LNCAP (cell line): ENCODE measurements at regions not wholly inside any gene's neighbourhood (a gene's known extent, or its start where the extent isn't known, plus 50 kb on each side); places are given as distances from the start of the nearest gene placed in this dataset.

Source experiments
- CTCF ChIP-seq: fragments of 450-650 bp; IDR thresholded peaks from 2 replicates; pipeline ENCODE4 v1.5.1; 2017; ENCODE audit warnings: mild to moderate bottlenecking

- no peak for TF ChIP-seq CTCF
Observed at GRCh38 chr4:116101321-116101720, 984.1 kb downstream of the TRAM1L1 start.

GRCh38 chr4:116099596-116099995 lies 985.8 kb downstream of the TRAM1L1 start:
- TF ChIP-seq CTCF: no peak

- TF ChIP-seq CTCF: no peak
Observed at GRCh38 chr4:116092961-116093360, 979.5 kb upstream of the NDST4 start.

DNA sequence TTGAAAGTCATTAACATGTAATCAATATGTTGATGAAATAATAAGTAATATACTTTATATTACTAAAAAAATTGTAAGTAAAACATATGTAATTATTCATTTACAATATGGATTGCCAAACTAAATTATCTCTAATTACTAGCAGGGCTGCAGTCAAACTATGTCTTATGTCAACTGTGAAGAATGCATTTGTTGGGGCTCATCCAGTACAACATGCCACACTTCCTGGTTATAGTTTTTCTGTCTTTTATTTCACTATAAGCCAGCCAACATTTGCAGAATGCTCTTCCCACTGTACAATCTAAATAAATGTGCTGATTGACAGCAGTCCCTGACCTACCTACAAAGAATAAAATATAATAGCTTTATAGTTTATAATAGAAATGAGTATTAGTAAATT lies 975.4 kb upstream of the NDST4 start:
- no peak for TF ChIP-seq CTCF

DNA sequence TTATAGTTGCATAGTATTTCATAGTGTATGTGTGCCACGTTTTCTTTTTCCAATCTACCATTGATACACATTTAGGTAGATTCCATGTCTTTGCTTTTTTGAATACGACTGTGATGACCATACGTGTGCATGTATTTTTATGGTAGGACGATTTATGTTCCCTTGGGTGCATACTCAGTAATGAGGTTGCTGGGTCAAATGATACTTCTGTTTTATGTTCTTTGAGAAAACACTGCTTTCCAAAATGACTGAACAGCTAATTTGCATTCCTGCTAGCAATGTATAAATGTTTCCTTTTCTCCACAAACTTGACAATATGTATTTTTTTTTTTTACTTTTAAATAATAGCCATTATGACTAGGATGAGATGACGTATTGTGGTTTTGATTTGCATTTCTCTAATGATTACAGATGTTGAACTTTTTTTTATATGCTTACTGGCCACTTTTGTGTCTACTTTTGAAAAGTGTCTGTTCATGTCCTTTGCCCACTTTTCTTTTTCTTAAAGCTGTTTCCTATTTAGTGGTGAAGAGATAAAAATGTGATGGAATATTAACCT lies 969.5 kb upstream of the NDST4 start:
- no peak for TF ChIP-seq CTCF

DNA sequence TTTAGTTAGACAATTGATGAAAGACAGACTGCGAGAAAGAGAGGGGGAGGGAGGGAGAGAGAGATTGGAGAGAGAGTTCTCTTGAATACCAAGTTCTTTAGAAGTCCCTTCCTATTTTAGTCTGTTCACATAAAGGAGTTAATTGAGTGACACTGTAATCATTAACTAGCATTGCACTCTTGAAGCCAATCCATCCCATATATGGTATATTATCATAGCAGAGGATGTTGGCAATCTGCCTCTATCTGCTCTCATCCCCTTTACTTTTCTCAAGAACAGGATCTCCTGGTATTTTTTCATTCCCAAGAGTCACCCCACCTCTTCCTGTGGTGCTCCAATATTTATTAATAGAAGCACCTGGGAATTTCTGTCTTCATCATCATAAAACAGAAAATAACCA lies 959.6 kb upstream of the NDST4 start:
- TF ChIP-seq CTCF: no peak

DNA sequence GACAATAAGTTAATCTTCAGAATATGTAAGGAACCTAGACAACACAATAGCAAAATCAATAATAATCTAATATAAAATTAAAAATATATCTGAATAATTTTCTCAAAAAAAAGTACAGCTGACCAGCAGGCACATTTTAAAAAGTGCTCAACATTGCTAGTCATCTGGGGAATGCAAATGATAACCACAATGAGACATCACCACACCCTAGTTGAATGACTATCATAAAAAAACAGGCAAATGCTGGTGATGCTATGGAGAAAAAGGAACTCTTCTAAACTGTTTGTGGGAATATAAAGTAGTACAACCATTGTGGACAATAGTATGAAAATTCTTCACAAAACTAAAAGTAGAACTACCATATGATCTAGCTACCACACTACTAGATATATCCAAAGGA lies 956.9 kb upstream of the NDST4 start:
- TF ChIP-seq CTCF: no peak

- no peak for TF ChIP-seq CTCF
Observed at GRCh38 chr4:116066711-116067245, 953.4 kb upstream of the NDST4 start.
